GM13977 (cell line): ENCODE measurements at regions not wholly inside any gene's neighbourhood (a gene's known extent, or its start where the extent isn't known, plus 50 kb on each side); places are given as distances from the start of the nearest gene placed in this dataset.

Source experiments
- DNase-seq: peaks from one replicate; pipeline ENCODE4 v3.0.0; 2012; ENCODE audit warnings: low spot score
- in situ Hi-C: fragments of 300-500 bp; cut with MboI; formaldehyde crosslinking; loops from one replicate; pipeline ENCODE4 v1.12.0; 2022; ENCODE audit warnings: low sequenced_read_pairs, low pct_unique_long_range_greater_than_20kb, mixed read lengths, inconsistent platforms; ENCODE audit not compliant: unreplicated experiment
- TF ChIP-seq, protein P1 (sequence below): IDR thresholded peaks from 2 replicates; pipeline ENCODE4 v1.5.1; 2012; ENCODE audit warnings: mild to moderate bottlenecking, control low read depth; ENCODE audit not compliant: insufficient read depth; ENCODE audit errors: extremely low read depth, missing control alignments

- TF ChIP-seq, protein P1, sequence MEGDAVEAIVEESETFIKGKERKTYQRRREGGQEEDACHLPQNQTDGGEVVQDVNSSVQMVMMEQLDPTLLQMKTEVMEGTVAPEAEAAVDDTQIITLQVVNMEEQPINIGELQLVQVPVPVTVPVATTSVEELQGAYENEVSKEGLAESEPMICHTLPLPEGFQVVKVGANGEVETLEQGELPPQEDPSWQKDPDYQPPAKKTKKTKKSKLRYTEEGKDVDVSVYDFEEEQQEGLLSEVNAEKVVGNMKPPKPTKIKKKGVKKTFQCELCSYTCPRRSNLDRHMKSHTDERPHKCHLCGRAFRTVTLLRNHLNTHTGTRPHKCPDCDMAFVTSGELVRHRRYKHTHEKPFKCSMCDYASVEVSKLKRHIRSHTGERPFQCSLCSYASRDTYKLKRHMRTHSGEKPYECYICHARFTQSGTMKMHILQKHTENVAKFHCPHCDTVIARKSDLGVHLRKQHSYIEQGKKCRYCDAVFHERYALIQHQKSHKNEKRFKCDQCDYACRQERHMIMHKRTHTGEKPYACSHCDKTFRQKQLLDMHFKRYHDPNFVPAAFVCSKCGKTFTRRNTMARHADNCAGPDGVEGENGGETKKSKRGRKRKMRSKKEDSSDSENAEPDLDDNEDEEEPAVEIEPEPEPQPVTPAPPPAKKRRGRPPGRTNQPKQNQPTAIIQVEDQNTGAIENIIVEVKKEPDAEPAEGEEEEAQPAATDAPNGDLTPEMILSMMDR, result no peak
- in situ Hi-C loops, result no loop called here
- no peak for DNase-seq
Observed at GRCh38 chr2:16882706-16883105, 217.1 kb upstream of the CYRIA start.

DNA sequence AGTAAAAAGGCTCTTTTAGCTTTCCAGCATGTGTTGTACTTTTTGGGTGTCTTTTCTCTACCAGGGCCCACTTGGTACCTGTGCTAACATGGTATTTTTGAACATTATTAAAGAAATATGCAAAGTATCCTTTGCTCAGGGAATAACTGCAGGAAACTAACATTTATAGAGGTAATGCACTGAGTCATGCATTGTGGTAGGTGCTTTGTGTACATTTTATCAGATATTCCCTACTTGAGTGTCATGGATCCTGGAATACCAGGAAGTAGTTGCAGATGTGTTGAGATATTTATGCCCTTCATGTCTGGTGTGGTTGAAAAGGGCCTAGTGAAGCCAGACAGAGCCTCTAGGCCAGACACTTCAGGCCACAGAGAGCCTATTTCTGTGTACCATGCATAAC is 215.5 kb upstream of the CYRIA start:
- TF ChIP-seq, protein P1, result no peak
- in situ Hi-C loops, result no loop called here
- no peak for DNase-seq

GRCh38 chr2:16871411-16871810 is 205.8 kb upstream of the CYRIA start:
- TF ChIP-seq, protein P1, result no peak

DNA sequence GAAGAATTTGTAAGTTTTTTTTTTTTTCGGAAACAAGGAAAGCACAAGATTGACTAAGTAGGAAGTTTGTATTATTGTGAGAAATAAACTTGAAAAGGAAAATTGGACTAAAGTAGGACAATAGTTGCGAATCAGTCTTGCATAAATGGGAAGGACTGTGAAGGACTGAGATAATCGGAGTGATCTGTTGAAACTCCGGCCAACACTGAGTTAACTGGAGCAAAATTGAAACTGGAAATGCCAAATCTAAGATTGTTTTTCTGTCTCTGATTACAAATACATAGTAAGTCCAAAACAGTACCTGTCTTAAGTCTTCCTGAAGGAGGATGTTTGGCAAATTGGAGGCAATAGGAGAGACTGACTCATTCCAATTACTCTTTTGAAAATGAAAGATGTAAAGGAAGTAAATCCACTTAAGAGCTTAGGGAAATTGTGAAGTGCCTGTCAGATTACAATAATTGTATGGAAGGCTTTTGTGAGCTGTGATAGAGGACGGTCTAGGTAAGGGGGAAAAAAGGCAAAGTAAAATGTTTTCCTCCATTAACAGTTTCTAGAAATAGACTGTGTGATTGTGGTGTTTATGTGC is 204.9 kb upstream of the CYRIA start:
- TF ChIP-seq, protein P1, result no peak
- in situ Hi-C loops, result no loop called here

More at GRCh38 chr2:16871411-16871810, 205.8 kb upstream of the CYRIA start:
- DNase-seq, result no peak
- in situ Hi-C loops, result no loop called here

GRCh38 chr2:16869711-16870110 is 204.1 kb upstream of the CYRIA start:
- TF ChIP-seq, protein P1, result no peak
- in situ Hi-C loops, result no loop called here
- DNase-seq, result no peak

More for the DNA sequence above, 204.9 kb upstream of the CYRIA start:
- DNase-seq, result no peak

GRCh38 chr2:16862471-16862870 is 196.8 kb upstream of the CYRIA start:
- TF ChIP-seq, protein P1, result no peak
- in situ Hi-C loops, result no loop called here
- no peak for DNase-seq

DNA sequence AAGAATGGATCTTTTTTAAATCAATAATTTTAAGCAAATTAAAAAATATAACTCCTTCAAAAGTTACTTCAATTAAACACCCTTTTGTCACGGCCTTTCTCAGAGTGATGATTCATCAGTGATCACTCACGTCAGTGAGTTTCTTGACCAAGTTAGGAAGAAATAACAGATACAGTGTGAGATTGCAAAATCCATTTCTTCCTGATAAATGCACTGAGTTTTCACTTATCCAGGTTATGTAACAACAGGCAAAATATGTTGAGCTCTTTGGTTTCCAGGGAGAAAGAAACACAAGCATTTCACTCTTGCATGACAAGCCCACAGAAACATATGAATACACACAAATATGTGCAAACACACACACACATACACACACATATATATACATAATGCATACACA is 195.9 kb upstream of the CYRIA start:
- DNase-seq, result no peak
- in situ Hi-C loops, result no loop called here
- TF ChIP-seq, protein P1, result no peak
